HepG2 (cell line): ENCODE measurements at regions not wholly inside any gene's neighbourhood (a gene's known extent, or its start where the extent isn't known, plus 50 kb on each side); places are given as distances from the start of the nearest gene placed in this dataset.

Source experiments
- ETV6 ChIP-seq: sonication (generic); formaldehyde crosslinking; conservative IDR thresholded peaks from 2 replicates; pipeline ENCODE4 v1.4.0; 2020; ENCODE audit warnings: missing genetic modification reagents
- MAFK ChIP-seq, 2 experiments: IDR thresholded peaks in 1 of 2; conservative IDR thresholded peaks in 1 of 2; 2 replicates each; pipeline ENCODE4 v1.6.1; 2011; ENCODE audit warnings: improper control_type of control experiment in 2 of 2, low read length in 2 of 2
- MZF1 ChIP-seq: sonication (generic); formaldehyde crosslinking; IDR thresholded peaks from 2 replicates; pipeline ENCODE4 v1.8.1; 2023; ENCODE audit warnings: mild to moderate bottlenecking, missing genetic modification reagents, borderline replicate concordance
- REL ChIP-seq: sonication (generic); formaldehyde crosslinking; conservative IDR thresholded peaks from 2 replicates; pipeline ENCODE4 v1.8.0; 2022; ENCODE audit warnings: mild to moderate bottlenecking, missing genetic modification reagents, moderate library complexity
- REPIN1 ChIP-seq: sonication (generic); formaldehyde crosslinking; IDR thresholded peaks from 2 replicates; pipeline ENCODE4 v1.8.0; 2022; ENCODE audit warnings: missing genetic modification reagents, low read depth, mild to moderate bottlenecking, borderline replicate concordance
- ZNF747 ChIP-seq: sonication (generic); formaldehyde crosslinking; IDR thresholded peaks from 2 replicates; pipeline ENCODE4 v1.8.1; 2023; ENCODE audit warnings: missing genetic modification reagents, mild to moderate bottlenecking, borderline replicate concordance
- TF ChIP-seq, protein P1 (sequence below): sonication (generic); formaldehyde crosslinking; IDR thresholded peaks from 2 replicates; pipeline ENCODE4 v1.4.0; 2020; ENCODE audit warnings: missing genetic modification reagents, borderline replicate concordance
- TF ChIP-seq, protein P2 (sequence below): sonication (generic); formaldehyde crosslinking; IDR thresholded peaks from 2 replicates; pipeline ENCODE4 v1.9.0; 2021; ENCODE audit warnings: mild to moderate bottlenecking, missing genetic modification reagents
- TF ChIP-seq, protein P3 (sequence below): sonication (generic); formaldehyde crosslinking; IDR thresholded peaks from 2 replicates; pipeline ENCODE4 v1.9.0; 2021; ENCODE audit warnings: missing genetic modification reagents, borderline replicate concordance
- TF ChIP-seq, protein P4 (sequence below): sonication (generic); formaldehyde crosslinking; IDR thresholded peaks from 2 replicates; pipeline ENCODE4 v1.4.0; 2020; ENCODE audit warnings: low read depth, mild to moderate bottlenecking, missing genetic modification reagents

DNA sequence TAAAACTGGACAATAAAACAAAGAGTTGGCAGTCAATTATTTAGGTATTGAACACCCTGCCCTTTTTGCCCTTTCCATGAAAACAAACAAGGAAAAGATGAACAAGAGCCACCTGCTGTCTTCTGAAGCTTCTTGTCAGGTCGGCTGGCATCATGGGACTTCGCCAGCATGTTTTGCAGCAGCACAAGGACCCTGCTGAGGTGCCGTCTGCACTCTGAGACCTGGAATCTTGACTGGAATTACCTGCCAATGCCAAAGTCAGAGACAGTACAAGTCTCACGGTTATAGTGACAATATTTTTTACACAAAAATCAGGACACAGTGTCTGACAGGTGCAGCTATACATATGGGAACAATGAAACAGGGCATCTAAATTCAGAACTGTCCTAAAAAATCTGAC lies 284.5 kb downstream of the GASK1B start (continued):
- TF ChIP-seq, protein P1, sequence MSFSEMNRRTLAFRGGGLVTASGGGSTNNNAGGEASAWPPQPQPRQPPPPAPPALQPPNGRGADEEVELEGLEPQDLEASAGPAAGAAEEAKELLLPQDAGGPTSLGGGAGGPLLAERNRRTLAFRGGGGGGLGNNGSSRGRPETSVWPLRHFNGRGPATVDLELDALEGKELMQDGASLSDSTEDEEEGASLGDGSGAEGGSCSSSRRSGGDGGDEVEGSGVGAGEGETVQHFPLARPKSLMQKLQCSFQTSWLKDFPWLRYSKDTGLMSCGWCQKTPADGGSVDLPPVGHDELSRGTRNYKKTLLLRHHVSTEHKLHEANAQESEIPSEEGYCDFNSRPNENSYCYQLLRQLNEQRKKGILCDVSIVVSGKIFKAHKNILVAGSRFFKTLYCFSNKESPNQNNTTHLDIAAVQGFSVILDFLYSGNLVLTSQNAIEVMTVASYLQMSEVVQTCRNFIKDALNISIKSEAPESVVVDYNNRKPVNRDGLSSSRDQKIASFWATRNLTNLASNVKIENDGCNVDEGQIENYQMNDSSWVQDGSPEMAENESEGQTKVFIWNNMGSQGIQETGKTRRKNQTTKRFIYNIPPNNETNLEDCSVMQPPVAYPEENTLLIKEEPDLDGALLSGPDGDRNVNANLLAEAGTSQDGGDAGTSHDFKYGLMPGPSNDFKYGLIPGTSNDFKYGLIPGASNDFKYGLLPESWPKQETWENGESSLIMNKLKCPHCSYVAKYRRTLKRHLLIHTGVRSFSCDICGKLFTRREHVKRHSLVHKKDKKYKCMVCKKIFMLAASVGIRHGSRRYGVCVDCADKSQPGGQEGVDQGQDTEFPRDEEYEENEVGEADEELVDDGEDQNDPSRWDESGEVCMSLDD: no peak
- TF ChIP-seq REPIN1 (CRISPR knock-in tag) (no peak), ETV6 (no peak), ZNF747 (CRISPR knock-in tag) (no peak), MZF1 (CRISPR knock-in tag) (no peak), REL (CRISPR knock-in tag) (no peak), MAFK (conservative IDR thresholded peaks at IDR 0.05 in 1 of 2, IDR thresholded peaks at IDR 0.05 in 1 of 2; ENCODE audit: low read length in 2 of 2) (no peak)
- TF ChIP-seq, protein P2, sequence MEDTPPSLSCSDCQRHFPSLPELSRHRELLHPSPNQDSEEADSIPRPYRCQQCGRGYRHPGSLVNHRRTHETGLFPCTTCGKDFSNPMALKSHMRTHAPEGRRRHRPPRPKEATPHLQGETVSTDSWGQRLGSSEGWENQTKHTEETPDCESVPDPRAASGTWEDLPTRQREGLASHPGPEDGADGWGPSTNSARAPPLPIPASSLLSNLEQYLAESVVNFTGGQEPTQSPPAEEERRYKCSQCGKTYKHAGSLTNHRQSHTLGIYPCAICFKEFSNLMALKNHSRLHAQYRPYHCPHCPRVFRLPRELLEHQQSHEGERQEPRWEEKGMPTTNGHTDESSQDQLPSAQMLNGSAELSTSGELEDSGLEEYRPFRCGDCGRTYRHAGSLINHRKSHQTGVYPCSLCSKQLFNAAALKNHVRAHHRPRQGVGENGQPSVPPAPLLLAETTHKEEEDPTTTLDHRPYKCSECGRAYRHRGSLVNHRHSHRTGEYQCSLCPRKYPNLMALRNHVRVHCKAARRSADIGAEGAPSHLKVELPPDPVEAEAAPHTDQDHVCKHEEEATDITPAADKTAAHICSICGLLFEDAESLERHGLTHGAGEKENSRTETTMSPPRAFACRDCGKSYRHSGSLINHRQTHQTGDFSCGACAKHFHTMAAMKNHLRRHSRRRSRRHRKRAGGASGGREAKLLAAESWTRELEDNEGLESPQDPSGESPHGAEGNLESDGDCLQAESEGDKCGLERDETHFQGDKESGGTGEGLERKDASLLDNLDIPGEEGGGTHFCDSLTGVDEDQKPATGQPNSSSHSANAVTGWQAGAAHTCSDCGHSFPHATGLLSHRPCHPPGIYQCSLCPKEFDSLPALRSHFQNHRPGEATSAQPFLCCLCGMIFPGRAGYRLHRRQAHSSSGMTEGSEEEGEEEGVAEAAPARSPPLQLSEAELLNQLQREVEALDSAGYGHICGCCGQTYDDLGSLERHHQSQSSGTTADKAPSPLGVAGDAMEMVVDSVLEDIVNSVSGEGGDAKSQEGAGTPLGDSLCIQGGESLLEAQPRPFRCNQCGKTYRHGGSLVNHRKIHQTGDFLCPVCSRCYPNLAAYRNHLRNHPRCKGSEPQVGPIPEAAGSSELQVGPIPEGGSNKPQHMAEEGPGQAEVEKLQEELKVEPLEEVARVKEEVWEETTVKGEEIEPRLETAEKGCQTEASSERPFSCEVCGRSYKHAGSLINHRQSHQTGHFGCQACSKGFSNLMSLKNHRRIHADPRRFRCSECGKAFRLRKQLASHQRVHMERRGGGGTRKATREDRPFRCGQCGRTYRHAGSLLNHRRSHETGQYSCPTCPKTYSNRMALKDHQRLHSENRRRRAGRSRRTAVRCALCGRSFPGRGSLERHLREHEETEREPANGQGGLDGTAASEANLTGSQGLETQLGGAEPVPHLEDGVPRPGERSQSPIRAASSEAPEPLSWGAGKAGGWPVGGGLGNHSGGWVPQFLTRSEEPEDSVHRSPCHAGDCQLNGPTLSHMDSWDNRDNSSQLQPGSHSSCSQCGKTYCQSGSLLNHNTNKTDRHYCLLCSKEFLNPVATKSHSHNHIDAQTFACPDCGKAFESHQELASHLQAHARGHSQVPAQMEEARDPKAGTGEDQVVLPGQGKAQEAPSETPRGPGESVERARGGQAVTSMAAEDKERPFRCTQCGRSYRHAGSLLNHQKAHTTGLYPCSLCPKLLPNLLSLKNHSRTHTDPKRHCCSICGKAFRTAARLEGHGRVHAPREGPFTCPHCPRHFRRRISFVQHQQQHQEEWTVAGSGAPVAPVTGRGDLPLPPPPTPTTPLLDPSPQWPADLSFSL (CRISPR knock-in tag): no peak
- TF ChIP-seq, protein P3, sequence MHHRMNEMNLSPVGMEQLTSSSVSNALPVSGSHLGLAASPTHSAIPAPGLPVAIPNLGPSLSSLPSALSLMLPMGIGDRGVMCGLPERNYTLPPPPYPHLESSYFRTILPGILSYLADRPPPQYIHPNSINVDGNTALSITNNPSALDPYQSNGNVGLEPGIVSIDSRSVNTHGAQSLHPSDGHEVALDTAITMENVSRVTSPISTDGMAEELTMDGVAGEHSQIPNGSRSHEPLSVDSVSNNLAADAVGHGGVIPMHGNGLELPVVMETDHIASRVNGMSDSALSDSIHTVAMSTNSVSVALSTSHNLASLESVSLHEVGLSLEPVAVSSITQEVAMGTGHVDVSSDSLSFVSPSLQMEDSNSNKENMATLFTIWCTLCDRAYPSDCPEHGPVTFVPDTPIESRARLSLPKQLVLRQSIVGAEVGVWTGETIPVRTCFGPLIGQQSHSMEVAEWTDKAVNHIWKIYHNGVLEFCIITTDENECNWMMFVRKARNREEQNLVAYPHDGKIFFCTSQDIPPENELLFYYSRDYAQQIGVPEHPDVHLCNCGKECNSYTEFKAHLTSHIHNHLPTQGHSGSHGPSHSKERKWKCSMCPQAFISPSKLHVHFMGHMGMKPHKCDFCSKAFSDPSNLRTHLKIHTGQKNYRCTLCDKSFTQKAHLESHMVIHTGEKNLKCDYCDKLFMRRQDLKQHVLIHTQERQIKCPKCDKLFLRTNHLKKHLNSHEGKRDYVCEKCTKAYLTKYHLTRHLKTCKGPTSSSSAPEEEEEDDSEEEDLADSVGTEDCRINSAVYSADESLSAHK (CRISPR knock-in tag): no peak
- TF ChIP-seq, protein P4, sequence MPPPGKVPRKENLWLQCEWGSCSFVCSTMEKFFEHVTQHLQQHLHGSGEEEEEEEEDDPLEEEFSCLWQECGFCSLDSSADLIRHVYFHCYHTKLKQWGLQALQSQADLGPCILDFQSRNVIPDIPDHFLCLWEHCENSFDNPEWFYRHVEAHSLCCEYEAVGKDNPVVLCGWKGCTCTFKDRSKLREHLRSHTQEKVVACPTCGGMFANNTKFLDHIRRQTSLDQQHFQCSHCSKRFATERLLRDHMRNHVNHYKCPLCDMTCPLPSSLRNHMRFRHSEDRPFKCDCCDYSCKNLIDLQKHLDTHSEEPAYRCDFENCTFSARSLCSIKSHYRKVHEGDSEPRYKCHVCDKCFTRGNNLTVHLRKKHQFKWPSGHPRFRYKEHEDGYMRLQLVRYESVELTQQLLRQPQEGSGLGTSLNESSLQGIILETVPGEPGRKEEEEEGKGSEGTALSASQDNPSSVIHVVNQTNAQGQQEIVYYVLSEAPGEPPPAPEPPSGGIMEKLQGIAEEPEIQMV: no peak
- TF ChIP-seq, all 625 proteins: peak for 0
